HG03045 (cell line): ENCODE measurements at regions not wholly inside any gene's neighbourhood (a gene's known extent, or its start where the extent isn't known, plus 50 kb on each side); places are given as distances from the start of the nearest gene placed in this dataset.

Source experiments
- ATAC-seq: cut with Tn5 transposase; IDR thresholded peaks from one replicate; pipeline ENCODE4 v1.9.1; 2021; ENCODE audit warnings: mild to moderate bottlenecking, moderate library complexity; ENCODE audit not compliant: unreplicated experiment

DNA sequence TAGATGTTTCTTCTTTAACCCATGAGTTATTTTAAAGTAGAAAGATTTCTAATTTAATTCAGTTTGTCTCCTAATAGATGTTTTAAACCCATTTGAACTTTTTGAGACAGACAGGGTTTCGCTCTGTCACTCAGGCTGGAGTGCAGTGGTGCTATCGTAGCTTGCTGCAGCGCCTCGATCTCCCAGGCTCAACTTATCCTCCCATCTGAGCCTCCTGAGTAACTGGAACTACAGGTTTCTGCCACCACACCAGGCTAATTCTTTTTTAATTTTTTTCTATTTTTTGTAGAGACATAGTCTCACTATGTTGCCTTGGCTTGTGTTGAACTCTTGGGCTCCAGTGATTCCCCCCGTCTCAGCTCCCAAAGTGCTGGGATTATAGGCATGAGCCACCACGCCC is 53.0 kb upstream of the RAB18 start:
- ATAC-seq = no peak

DNA sequence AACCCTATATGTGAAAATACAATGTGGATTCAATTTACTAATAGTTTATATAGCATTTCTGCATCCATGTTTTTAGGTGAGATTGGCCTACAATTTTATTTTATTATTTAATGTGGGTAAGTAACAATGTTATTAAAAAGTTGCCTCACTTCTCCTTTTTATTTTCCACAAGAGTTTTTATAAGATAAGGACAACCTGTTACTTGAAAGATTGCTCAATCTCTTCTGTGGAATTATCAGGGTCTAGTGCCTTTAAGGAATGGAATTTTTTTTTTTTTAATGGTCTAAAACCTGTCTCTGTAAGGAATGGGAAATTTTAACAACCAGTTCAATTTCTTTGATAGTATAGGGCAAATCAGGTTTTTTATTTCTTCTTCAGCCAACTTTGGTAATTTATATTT is 53.9 kb upstream of the RAB18 start:
- no peak for ATAC-seq

DNA sequence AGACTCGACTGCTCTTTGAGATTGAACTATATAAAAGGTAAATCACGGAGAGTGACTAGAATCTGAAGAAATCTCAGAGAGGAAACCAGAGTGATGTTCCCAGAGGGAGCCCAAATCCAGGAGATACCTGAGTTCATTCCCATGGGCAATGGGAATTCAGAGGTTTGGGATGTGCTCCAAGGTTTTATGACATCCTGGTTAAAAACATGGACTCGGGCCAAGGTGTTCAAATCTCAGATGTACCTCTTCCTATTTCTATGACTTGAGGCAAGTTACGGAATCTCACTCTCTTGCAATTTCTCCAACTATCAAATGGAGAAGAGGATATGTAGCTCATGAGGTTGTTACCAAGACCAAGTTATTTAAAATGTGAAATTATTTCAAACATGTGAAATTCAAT is 54.5 kb upstream of the RAB18 start:
- ATAC-seq = no peak

DNA sequence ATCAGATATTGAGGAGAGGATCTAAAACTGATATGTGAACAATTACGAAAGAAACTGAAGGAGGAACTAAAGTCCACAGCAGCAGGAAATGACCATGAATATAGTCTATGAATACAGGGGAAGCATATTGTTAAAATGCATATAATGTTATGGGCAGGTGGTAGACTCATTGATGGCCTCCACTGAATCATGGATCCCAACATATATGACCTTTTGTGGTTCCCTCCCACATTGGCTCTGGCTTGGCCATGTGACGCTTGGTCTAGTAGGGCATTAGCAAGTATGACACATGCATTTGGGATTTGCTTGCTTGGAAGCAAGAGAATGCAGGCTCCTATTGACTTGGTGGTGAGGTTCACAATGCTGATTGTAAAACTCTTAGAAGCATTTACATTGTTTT is 55.2 kb upstream of the RAB18 start:
- no peak for ATAC-seq

DNA sequence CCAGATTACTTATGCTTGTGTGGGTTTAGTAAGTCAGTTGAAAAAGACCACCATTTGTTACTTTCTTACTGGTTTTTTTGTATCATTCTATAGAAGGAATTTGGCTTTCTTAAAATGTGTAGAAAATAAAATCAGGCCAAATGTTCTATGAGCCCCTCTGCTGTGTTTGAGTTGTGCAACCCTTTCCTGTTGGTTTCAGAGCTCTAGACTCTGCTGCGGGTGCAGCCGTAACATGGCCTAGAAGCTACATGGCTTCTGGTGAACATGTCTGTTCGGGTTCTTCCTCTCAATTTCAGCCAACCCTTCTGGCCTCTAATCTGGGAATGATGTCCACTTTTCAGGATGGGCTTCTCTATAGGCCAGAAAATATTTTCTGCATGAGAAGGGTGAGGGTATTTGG is 56.6 kb upstream of the RAB18 start:
- ATAC-seq = no peak

DNA sequence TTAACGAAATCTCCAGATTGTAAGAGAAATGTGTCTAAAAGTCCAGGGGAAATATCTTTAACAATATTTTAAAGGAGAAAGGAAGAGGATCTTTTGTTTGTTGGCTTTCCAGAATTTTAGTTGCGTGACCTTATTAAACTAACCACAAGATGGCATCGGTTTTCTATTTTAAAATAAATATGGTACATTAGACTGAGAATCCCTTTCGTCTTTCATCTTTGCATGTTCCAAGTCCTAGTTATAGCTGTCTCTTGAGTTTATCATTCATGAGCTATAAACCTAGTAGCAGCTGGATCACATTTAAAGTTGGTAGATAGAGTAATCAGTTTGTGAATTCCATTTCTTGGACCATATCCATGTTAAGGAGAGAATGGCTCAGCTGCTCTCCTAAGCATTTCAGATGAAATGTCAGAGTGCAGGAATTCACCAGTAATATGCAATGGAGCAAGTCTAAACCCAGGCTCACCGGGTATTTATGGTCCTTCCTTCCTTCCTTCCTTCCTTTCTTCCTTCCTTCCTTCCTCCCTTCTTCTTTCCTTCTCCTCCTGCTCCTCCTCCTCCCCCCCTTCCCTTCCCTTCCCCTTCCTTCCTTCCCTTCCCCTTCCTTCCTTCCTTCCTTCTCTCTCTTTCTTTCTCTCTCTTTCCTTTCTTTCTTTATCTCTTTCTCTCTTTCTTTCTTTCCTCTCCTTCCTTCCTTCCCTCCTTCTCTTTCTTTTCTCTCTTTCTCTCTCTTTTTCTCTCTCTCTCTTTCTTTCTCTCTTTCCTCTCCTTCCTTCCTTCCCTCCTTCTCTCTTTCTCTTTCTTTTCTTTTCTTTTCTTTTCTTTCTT is 57.8 kb upstream of the RAB18 start:
- ATAC-seq = no peak

DNA sequence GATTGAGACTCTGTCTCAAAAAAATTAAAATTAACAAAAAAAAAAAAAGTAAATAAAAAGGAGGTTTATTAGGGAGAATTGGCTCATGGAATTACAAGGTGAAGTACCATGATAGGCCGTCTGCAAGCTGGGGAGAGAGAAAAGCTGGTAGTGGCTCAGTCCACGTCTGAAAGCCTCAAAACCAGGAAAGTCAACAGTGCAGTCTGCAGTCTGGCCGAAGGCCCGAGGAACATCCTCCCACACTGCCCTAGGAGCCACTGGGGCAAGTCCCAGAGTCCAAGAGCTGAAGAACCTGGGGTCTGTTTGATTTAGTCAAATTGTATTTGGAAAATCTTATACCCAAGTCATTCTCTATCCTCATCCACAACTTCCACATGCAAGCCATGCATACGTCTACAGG is 59.0 kb upstream of the RAB18 start:
- no peak for ATAC-seq

DNA sequence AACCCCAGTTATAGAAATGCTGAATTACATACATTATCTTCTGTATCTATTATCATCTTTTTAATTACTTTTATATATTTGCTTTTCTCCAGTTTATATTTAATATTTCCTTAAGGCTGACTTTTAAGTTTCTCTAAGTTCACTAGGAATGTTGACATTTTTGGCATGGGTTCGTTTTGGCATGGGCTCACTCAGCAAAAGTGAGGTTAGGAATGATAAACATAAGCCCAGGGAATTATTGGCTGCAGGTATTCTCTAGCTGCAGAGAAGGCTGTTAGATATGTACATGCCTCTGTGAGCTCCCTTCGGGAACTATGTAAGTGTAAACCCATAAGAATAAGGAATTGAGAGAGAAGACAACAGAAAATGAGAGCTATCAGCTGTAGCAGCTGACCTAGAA is 63.6 kb upstream of the RAB18 start:
- ATAC-seq = no peak

DNA sequence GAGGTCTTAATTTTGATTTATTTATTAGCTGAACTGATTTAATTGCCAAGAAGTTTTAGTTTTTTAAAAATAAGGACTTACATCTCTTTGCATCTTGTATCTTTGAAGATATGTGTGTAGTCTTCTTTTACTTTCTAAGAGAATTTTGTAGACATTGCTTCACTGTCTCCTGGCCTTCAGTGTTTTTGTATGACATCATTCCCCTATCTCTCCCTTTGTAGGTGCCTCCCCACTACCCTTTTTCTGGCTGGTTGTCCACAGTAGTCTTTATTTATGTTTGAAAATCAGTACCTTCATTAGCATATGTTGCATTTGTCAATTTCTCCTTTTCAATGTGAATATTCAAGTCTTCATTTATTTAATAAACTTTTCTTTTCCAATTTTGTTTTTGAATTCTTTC is 64.1 kb upstream of the RAB18 start:
- ATAC-seq = no peak

DNA sequence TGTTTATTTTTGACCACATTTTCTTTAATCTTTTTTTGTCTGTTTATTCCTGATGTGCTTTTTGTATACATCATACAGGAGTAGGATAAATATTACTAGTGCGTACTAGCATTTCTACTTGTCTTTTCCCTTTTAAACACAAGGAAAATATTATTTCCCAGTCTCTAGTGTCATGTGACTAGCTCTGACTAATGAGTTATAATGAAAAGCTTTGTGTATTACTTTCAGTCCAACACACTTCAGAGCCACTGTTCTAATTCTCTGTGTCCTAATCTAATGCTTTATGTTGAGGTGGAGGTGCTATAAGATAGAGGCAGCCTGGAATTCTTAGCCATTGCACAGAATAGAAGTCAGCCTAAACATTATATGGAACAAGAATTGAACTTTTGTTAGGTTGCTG is 65.0 kb upstream of the RAB18 start:
- no peak for ATAC-seq

DNA sequence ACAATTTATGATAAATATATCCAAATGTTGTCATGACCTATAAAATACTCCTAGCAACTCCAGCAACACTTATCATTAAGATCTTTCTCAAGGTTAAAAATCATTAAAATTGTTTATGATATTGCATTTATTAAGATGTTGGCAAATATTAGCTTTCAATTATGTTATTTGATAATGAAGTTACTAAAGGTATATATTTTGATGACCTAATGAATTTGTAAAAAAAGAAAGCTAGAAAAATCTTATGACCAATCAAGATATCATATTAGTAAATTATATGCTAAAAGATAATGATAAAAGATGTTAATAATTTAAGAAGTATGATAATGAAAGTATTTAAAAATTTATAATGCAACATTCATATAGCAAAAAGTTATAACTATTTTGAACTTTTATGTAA is 66.3 kb upstream of the RAB18 start:
- no peak for ATAC-seq

DNA sequence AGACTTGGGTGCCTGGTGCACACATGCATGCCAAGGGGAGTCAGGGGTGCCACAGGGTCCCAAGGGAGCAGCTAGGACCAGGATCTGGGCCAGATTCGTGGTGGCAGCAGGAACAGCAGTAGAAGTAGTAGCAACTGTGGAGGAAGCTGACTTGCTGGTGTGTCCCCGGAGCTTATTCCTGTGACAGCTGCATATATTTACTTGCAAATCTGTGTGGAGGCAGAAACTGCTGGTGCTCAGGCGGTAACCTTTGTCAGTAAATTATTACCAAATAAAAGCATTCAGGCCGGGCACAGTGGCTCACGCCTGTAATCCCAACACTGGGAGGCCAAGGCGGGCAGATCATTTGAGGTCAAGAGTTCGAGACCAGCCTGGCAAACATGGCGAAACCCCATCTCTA is 67.4 kb upstream of the RAB18 start:
- no peak for ATAC-seq

DNA sequence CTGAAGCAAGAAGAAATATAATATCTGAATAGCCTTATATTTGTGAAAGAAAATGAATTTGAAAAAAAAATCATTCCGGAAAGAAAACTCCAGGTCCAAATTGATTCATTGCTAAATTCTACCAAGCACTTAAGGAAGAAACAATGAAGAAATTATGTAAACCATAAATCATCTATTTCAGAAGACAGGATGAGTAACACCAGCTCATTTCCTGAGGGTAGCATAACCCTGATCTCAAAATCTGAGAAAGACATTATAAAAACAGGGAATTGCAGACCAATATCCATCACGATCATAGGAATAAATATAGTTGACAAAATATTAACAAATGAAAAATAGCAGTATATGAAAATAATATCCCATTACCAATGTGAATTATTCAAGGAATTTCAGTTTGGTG is 70.1 kb upstream of the RAB18 start:
- no peak for ATAC-seq

DNA sequence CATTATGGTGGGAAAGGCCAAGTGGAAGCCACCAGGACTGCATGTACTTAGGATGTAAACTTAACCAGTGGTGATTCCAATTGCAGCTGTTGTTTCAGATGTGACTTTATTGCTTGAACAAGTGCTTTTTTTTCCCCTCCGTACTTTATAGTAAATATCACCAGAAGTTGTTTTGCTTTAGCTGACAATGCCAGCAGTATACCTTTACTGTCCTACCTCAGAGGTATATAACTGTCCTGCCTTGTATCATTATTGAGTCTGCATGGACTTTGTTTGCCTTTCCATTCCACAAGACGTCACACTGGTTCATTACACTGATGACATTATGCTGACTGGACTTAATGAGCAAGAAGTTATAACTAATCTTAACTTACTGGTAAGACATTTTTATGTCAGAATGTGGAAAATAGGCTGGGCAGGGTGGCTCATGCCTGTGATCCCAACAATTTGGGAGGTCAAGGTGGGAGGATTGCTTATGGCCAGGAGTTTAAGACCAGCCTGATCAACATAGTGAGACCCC is 77.1 kb upstream of the RAB18 start:
- ATAC-seq = no peak

DNA sequence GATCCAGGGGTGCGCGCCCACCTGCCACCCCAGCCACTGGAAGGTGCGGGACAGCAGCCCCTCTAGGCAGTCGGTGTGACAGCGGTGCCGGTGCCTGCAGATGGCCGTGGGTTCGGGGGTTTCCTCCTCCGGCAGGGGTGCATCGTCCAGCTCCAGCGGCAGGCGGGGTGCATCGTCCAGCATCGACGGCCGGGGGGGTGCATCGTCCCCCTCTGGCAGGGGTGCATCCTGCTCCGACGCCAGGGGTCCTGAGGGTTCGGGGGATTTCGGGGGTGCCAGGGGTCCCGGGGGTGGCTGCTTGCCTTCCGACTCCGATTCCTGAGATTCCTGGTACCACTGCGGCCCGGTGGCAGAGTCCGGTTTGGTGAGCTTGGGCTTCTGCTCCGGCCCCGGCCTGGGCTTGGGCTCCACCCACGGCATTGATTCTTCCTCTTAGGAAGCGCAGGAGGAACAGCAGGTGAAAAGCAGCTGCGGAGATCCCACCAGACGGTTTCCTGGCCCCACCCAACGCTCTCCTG is 90.2 kb upstream of the RAB18 start:
- ATAC-seq = no peak

DNA sequence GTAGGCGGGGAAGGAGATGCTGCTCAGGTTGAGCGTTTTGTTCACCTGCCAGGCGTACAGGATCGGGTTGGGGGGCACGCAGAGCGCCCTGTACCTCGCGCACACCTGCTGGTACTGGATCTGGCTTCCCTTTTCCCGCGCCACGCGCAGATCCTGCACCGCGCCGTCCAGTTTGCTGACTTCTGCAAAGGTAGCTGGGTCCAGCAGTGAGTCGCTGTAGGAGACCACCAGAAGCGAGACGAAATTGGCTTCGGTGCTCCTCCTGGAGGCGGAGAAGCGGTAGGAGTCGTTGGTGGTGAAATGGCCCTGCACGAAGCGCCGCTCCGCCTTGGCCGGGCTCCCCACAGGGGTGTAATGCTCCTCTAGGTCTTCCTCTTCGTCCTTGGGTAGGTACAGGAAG is 90.7 kb upstream of the RAB18 start:
- ATAC-seq = no peak

DNA sequence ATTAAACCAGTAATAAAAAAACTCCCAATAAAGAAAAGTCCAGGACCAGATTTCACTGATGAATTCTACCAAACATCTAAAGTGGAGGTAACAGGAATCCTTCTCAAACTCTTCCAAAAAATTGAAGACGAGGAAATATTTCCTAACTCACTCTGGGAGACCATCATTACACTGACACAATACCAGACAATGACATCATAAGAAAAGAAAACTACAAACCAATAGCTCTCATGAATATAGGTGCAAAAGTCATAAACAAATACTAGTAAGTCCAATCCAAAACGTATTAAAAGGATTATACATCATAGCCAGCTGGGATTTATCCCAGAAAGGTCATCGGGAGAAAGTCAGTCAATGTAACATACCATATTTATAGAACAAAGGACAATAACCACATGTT is 94.0 kb upstream of the RAB18 start:
- ATAC-seq = no peak

DNA sequence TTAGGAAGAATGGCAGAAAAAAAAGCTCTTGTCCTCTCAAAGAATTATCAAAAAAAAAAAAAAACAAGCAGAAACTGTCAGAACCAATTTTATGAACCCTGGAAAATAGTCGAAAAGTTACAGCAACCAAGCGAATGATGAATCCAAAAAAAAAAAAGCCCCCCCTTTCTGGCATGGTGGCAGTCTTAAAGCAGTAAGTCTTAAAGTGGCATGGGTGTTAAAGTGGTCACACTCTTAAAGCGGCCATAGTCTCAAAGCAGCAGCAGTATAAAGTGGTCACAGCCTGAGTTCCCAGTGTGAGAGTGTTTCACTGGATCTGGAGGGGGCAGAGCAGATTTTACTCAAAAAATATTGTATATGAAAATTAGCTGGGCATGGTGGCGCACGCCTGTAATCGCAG is 96.8 kb upstream of the RAB18 start:
- ATAC-seq = no peak

DNA sequence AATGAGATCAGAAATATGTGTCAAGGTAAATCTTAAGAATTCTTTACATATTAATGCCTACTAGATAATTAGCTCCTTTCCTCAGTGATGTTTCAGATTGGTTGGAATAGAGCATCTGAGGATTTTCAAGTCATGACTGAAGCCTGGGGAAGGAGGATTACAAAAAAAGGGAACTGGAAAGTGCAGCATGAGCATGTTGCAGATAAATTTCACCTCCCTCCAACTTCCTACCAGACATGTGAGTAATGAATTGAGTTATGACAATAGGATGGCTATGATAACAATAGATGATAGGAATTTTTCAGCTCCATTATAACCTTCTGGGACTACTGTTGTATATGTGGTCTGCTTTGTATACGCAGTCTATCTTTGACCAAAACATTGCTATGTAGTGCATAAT is 104.2 kb upstream of the RAB18 start:
- no peak for ATAC-seq

DNA sequence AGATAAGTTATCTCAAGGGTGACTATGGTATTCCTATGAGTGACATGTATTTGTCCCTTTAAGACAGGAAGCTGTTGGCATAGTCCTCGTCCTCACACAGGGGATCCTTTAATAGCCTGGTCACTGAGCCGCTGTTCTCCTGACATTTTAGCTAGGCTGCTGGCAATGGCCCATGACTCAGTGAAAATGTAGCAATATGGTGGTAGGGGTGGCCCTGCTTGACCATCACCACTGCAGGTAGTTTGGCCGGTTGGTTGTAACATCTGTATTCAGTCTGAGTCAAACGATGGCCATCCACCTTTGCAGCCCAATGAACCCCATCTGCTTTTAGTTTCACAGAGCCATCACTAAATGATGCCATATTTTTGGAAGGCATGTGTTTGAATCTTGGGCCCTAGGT is 110.1 kb upstream of the RAB18 start:
- ATAC-seq = no peak

DNA sequence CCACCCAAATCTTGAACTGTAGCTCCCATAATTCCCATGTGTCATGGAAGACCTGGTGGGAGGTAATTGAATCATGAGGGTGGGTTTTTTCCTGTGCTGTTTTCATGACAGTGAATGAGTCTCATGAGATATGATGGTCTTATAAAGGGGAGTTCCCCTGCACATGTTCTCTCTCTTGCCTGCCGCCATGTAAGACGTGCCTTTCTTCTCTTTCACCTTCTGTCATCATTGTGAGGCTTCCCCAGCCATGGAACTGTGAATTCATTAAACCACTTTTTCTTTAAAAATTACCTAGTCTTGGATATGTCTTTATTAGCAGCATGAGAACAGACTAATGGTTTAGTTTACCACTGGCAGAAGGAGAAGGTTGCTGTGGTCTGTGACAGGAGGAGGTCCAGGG is 111.5 kb upstream of the RAB18 start:
- ATAC-seq = no peak

DNA sequence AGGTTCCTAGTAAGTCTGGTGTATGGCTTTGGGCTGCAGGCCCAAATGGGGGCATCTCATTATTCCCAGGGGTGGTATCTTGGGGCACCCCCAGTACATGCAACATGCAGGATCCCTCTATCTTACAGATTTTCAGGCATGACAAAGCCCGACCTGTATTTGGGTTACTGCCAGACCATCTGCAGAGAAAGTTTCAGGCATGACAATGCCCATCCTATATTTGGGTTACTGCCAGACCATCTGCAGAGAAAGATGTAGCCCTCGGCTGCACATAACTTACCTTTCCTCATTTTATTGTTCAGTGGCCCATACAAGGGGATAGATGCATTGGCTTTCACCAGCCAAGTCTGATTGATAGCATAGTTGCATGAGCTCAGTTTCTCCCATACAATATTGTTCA is 112.2 kb upstream of the RAB18 start:
- ATAC-seq = no peak

DNA sequence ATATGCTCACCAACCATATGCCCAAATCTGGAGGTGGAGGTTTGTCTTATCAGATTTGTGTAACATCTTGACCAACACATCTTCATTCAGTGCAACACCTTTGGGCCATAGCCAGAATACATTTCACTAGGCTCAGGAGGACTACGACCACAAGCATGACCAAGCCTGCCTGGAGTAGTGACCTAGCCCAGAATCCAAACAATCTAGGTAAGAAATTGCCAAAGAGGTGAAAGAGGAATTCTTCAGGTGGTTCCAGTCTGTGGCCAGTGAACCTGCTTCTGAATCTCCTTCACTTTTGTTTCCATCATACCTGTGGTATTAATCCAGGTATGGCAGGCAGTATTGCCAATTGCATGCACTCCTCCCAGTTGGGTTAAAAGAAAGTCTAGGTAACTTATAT is 112.8 kb upstream of the RAB18 start:
- ATAC-seq = no peak
